Peyer's patch (tissue), 4 donors: ENCODE measurements at regions not wholly inside any gene's neighbourhood (a gene's known extent, or its start where the extent isn't known, plus 50 kb on each side); places are given as distances from the start of the nearest gene placed in this dataset.

Source experiments
- DNase-seq, 3 donors: peaks; one replicate each; pipeline ENCODE4 v3.0.0-alpha.2; 2017 to 2019
- H3K27ac ChIP-seq, 4 donors: fragments of 200-600 bp; sonication (generic); one replicate each; pipeline ENCODE4 v1.5.1; 2016 to 2019
- H3K27me3 ChIP-seq, 2 donors: fragments of 200-600 bp; sonication (generic); one replicate each; pipeline ENCODE4 v1.5.1; 2019
- H3K36me3 ChIP-seq, 3 donors: fragments of 200-600 bp; sonication (generic); one replicate each; pipeline ENCODE4 v1.5.1; 2016 to 2019
- H3K4me1 ChIP-seq, 4 donors: fragments of 200-600 bp; sonication (generic); one replicate each; pipeline ENCODE4 v1.5.1; 2016 to 2019
- H3K4me3 ChIP-seq, 4 donors: fragments of 200-600 bp; sonication (generic); 1 replicate in 3 of 4; 2 replicates in 1 of 4; pipeline ENCODE4 v1.5.1; 2016 to 2019; ENCODE audit warnings: mild to moderate bottlenecking in 1 of 4
- H3K9me3 ChIP-seq, 4 donors: fragments of 200-600 bp; sonication (generic); one replicate each; pipeline ENCODE4 v1.5.1; 2016 to 2019; ENCODE audit warnings: mild to moderate bottlenecking in 1 of 4
- POLR2A ChIP-seq, 2 donors: fragments of 450-650 bp; IDR thresholded peaks; one replicate each; pipeline ENCODE4 v1.5.1; 2017; ENCODE audit warnings: antibody characterized with exemption in 2 of 2, mild to moderate bottlenecking in 2 of 2, moderate library complexity in 2 of 2
- TF ChIP-seq, protein P1 (sequence below), 6 experiments: fragments of 450-650 bp in 4 of 6; fragments of 200-600 bp in 2 of 6; sonication (generic) in 1 of 6; IDR thresholded peaks; one replicate each; pipeline ENCODE4 v1.5.1; 2017 to 2019; ENCODE audit warnings: antibody characterized with exemption in 6 of 6, mild to moderate bottlenecking in 3 of 6, moderate library complexity in 1 of 6

DNA sequence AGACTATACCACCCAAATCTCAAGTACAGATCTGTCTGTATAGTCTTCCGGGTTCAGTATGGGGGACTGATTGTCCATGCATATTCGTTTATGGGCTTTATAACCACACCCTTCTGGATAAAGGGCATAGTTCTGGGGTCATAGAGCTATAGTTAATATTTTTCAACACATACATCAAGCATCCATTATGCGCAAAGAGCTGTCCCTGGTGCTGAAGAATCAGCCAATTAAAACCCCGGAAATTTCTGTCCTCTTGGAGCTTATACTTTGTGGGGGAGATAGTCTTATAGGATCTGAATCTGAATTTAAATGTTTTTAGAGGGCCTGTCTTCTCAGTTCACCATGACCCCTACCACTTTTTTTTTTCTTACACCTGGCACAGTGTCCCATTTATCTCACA is 256.7 kb downstream of the SUDS3 start:
- no peak overlapping the region for H3K27ac ChIP-seq
- no peaks in the 10 kb centered on the region for H3K4me1 ChIP-seq
- no peaks in the 10 kb centered on the region for H3K9me3 ChIP-seq
- no peaks in the 10 kb centered on the region for H3K36me3 ChIP-seq
- TF ChIP-seq, protein P1, sequence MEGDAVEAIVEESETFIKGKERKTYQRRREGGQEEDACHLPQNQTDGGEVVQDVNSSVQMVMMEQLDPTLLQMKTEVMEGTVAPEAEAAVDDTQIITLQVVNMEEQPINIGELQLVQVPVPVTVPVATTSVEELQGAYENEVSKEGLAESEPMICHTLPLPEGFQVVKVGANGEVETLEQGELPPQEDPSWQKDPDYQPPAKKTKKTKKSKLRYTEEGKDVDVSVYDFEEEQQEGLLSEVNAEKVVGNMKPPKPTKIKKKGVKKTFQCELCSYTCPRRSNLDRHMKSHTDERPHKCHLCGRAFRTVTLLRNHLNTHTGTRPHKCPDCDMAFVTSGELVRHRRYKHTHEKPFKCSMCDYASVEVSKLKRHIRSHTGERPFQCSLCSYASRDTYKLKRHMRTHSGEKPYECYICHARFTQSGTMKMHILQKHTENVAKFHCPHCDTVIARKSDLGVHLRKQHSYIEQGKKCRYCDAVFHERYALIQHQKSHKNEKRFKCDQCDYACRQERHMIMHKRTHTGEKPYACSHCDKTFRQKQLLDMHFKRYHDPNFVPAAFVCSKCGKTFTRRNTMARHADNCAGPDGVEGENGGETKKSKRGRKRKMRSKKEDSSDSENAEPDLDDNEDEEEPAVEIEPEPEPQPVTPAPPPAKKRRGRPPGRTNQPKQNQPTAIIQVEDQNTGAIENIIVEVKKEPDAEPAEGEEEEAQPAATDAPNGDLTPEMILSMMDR (IDR thresholded peaks at IDR 0.05) = no peak
- no peak for TF ChIP-seq POLR2A (IDR thresholded peaks at IDR 0.05)
- no peak overlapping the region for H3K4me3 ChIP-seq
- H3K27me3 ChIP-seq = no peaks in the 10 kb centered on the region
- no peak for DNase-seq

DNA sequence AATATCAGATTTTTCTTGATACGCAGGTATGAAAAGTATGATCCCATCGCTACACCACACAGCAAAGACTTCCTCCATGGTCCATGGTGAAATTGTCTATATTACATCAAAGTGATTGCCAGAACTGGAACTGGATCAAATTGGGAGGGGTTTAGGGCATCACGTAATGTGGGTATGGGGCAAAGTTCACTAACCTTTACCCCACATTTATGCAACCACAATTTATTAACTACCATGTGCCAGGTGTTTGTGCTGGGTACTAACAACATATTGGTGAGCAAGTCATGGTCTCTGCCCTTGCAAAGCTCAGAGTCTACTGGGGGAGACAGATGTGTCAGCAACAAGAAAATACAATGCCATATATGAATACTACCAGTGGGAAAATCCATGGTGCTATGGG is 258.9 kb downstream of the SUDS3 start:
- Histone ChIP-seq H3K27ac (no peak overlapping the region), H3K27me3 (no peaks in the 10 kb centered on the region), H3K4me3 (no peak overlapping the region), H3K36me3 (no peaks in the 10 kb centered on the region), H3K4me1 (no peaks in the 10 kb centered on the region), H3K9me3 (no peaks in the 10 kb centered on the region)
- TF ChIP-seq, protein P1 (IDR thresholded peaks at IDR 0.05) = no peak
- no peak for TF ChIP-seq POLR2A (IDR thresholded peaks at IDR 0.05)
- no peak for DNase-seq

DNA sequence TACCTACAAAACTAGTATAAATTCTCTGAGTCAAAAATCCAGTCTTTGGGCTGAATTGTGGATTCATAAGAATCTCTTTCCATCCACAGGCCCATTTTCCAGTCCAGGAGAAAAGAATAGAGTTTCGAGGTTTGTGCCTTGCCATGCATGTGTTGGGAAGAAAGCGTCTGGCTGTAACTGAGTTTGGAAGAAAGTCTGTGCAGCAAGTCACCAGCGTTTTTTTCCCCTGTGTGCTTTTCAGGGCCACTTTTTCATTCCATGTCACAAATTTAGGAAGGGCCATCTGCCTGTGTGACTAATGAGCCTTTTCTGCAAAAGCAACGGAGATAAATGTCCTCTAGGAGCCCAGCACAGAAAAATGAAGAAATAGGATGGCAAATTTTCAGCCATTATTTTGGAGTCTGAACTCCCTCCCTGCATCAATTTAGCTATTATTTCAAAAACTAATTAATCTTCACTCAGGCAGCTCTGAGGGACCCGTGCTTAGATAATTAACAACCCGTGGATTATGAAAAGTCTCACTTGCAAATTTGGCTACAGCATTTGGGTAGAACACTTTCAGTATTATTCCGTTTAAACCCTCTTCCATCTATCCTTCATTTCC is 261.5 kb downstream of the SUDS3 start:
- Histone ChIP-seq H3K27me3 (no peaks in the 10 kb centered on the region), H3K9me3 (no peaks in the 10 kb centered on the region), H3K36me3 (no peaks in the 10 kb centered on the region), H3K4me3 (no peak overlapping the region), H3K4me1 (no peaks in the 10 kb centered on the region), H3K27ac (no peak overlapping the region)
- TF ChIP-seq POLR2A (IDR thresholded peaks at IDR 0.05) = no peak
- TF ChIP-seq, protein P1 (IDR thresholded peaks at IDR 0.05) = no peak
- DNase-seq = no peak

DNA sequence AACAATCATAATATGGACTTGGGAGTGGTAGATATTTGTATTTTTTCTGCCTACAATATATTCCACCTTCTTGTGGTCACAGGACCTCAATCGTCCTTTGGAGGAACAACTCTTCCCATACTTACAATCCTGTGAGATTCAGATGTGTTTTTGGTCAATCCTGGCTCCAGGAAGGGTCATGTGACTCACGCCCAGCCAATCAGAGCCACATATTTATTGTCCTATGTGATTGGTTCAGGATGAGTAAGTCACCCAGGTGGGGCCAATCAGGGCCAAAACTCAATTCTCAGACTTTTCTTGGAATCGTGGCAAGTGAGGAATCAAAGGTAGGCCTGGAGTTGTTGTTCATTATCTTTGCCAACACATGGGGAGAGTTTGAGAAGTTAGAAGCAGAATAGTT is 264.9 kb downstream of the SUDS3 start:
- no peaks in the 10 kb centered on the region for H3K9me3 ChIP-seq
- H3K4me1 ChIP-seq = no peaks in the 10 kb centered on the region
- H3K4me3 ChIP-seq = no peak overlapping the region
- no peak for TF ChIP-seq POLR2A (IDR thresholded peaks at IDR 0.05)
- TF ChIP-seq, protein P1 (IDR thresholded peaks at IDR 0.05) = no peak
- no peaks in the 10 kb centered on the region for H3K36me3 ChIP-seq
- H3K27me3 ChIP-seq = no peaks in the 10 kb centered on the region
- no peak for DNase-seq
- H3K27ac ChIP-seq = no peak overlapping the region

DNA sequence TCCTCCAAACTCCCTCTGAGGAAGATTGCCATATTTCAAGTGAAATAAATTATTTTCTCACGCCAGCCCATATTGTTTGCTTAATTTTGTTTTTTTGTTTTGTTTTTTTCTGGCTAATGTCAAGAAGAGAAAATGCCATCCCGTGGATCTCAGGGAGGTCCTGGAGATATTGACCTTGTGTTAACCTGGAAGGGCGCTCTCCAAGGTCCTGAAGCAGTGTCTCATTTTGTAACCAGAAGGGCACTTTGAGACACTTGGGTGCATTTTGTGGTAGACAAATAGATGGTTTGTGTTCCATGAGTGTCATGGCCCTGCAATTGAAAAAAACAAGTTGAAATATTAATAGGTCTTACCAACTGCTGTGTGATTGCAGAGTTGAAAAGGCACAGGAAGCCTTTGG is 268.9 kb downstream of the SUDS3 start:
- no peak overlapping the region for H3K4me3 ChIP-seq
- no peak overlapping the region for H3K27ac ChIP-seq
- H3K36me3 ChIP-seq = no peaks in the 10 kb centered on the region
- H3K9me3 ChIP-seq = no peaks in the 10 kb centered on the region
- H3K27me3 ChIP-seq = no peaks in the 10 kb centered on the region
- no peak for DNase-seq
- TF ChIP-seq, protein P1 (IDR thresholded peaks at IDR 0.05) = no peak
- TF ChIP-seq POLR2A (IDR thresholded peaks at IDR 0.05) = no peak
- no peaks in the 10 kb centered on the region for H3K4me1 ChIP-seq
